ENCODE measurements at regions not wholly inside any gene's neighbourhood (a gene's known extent, or its start where the extent isn't known, plus 50 kb on each side); places are given as distances from the start of the nearest gene placed in this dataset.

DNA sequence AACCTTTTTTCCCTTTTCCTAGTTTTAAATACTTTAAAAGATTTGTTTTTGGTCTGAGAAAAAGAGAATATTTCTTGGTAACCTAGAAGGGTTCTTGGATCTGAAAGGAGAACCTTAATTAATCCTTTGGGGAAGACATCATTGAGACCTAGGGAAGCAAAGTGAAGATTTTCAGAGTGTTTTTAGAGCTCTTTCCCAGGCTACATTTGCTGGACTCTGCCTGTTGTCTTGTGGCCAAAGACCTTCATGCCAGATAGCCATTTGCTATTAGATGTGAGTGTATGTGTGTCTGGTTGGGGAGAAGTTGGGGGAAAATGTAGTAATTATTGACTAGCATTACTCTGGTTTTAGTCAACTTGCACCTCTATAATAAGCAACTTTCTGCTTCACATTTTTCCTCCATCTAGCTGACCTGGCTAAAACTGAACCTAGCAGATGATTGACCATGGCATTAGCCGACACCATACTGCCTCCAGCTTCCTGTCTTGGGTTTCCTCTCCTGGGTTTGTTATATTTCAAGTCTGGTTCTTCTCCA, 239.1 kb downstream of the USP25 start:
- TF ChIP-seq PAX5 (IDR thresholded peaks at IDR 0.05; ENCODE audit: insufficient read depth, low read length, severe bottlenecking) = no peak
- no peak for TF ChIP-seq POLR2A (IDR thresholded peaks at IDR 0.05; ENCODE audit: low read depth, low read length)
- no peak for TF ChIP-seq POLR2AphosphoS5 (IDR thresholded peaks at IDR 0.05; ENCODE audit: low read depth, low read length)
- TF ChIP-seq TAF1 (IDR thresholded peaks at IDR 0.05; ENCODE audit: low read depth, low read length) = no peak
